OCI-LY3 (cell line): ENCODE measurements at regions not wholly inside any gene's neighbourhood (a gene's known extent, or its start where the extent isn't known, plus 50 kb on each side); places are given as distances from the start of the nearest gene placed in this dataset.

ENCODE experiments used
- H2AFZ ChIP-seq: fragments of 200-600, 300-600 bp; shearing (Covaris generic); 2 replicates; pipeline ENCODE4 v1.6.0; 2014; ENCODE audit warnings: antibody characterized with exemption, low read depth, low read length
- H3K27ac ChIP-seq: fragments of 200-600, 300-600 bp; sonication (generic); 2 replicates; pipeline ENCODE4 v1.5.1; 2014; ENCODE audit warnings: mild to moderate bottlenecking, low read length, moderate library complexity, mixed read lengths
- H3K27me3 ChIP-seq: fragments of 200-600, 300-600 bp; sonication (generic); 2 replicates; pipeline ENCODE4 v1.6.1; 2014; ENCODE audit warnings: low read depth, low read length, mixed read lengths
- H3K36me3 ChIP-seq: fragments of 200-600, 300-600 bp; sonication (generic); replicated peaks from 2 replicates; pipeline ENCODE3; 2014; ENCODE audit warnings: low read depth, low read length, mixed read lengths
- H3K4me1 ChIP-seq: fragments of 300-600, 200-600 bp; sonication (generic); 2 replicates; pipeline ENCODE4 v1.6.1; 2014; ENCODE audit warnings: low read length, mixed read lengths
- H3K4me2 ChIP-seq: fragments of 200-600, 300-600 bp; sonication (generic); 2 replicates; pipeline ENCODE4 v1.6.1; 2014; ENCODE audit warnings: low read length, mixed read lengths
- H3K4me3 ChIP-seq: fragments of 300-600, 200-600 bp; sonication (generic); 2 replicates; pipeline ENCODE4 v1.5.1; 2014; ENCODE audit warnings: antibody characterized with exemption, mild to moderate bottlenecking, low read length, moderate library complexity
- H3K79me2 ChIP-seq: fragments of 300-600, 200-600 bp; shearing (Covaris generic); 2 replicates; pipeline ENCODE4 v1.6.1; 2014; ENCODE audit warnings: mild to moderate bottlenecking, low read length, mixed read lengths
- H3K9ac ChIP-seq: fragments of 300-600, 200-600 bp; shearing (Covaris generic); 2 replicates; pipeline ENCODE4 v1.6.0; 2014; ENCODE audit warnings: mild to moderate bottlenecking, low read length, moderate library complexity
- H3K9me3 ChIP-seq: fragments of 200-600, 300-600 bp; shearing (Covaris generic); 2 replicates; pipeline ENCODE4 v1.6.1; 2014; ENCODE audit warnings: low read length, mixed read lengths; ENCODE audit not compliant: insufficient read depth
- H4K20me1 ChIP-seq: fragments of 200-600, 300-600 bp; sonication (generic); 2 replicates; pipeline ENCODE4 v1.6.1; 2016; ENCODE audit warnings: low read length, mixed read lengths; ENCODE audit not compliant: insufficient read depth
- EZH2phosphoT487 ChIP-seq: fragments of 200-600 bp; shearing (Covaris generic); IDR thresholded peaks from 2 replicates; pipeline ENCODE4 v1.6.1; 2018; ENCODE audit warnings: antibody characterized with exemption, mixed run types, low read depth
- TF ChIP-seq, protein P1 (sequence below): fragments of 200-600, 300-600 bp; sonication (generic); IDR thresholded peaks from 2 replicates; pipeline ENCODE4 v1.5.1; 2014; ENCODE audit warnings: antibody characterized with exemption, low read length, low read depth

GRCh38 chr2:67660871-67661270, 263.7 kb downstream of the ETAA1 start:
- H3K4me1 ChIP-seq = no peaks in the 10 kb centered on the region
- H3K79me2 ChIP-seq = no peaks in the 10 kb centered on the region
- H3K4me3 ChIP-seq = no peak overlapping the region
- H3K9ac ChIP-seq = no peak overlapping the region
- H3K9me3 ChIP-seq = no peaks in the 10 kb centered on the region
- no peaks in the 10 kb centered on the region for H4K20me1 ChIP-seq
- no peak overlapping the region for H3K27ac ChIP-seq
- TF ChIP-seq, protein P1, sequence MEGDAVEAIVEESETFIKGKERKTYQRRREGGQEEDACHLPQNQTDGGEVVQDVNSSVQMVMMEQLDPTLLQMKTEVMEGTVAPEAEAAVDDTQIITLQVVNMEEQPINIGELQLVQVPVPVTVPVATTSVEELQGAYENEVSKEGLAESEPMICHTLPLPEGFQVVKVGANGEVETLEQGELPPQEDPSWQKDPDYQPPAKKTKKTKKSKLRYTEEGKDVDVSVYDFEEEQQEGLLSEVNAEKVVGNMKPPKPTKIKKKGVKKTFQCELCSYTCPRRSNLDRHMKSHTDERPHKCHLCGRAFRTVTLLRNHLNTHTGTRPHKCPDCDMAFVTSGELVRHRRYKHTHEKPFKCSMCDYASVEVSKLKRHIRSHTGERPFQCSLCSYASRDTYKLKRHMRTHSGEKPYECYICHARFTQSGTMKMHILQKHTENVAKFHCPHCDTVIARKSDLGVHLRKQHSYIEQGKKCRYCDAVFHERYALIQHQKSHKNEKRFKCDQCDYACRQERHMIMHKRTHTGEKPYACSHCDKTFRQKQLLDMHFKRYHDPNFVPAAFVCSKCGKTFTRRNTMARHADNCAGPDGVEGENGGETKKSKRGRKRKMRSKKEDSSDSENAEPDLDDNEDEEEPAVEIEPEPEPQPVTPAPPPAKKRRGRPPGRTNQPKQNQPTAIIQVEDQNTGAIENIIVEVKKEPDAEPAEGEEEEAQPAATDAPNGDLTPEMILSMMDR = no peak
- no peak for TF ChIP-seq EZH2phosphoT487
- no peaks in the 10 kb centered on the region for H3K36me3 ChIP-seq
- H3K27me3 ChIP-seq = peaks cover 13% of the 10 kb centered on the region; the same call in 1 of the 2 replicates
- no peak overlapping the region for H3K4me2 ChIP-seq
- H2AFZ ChIP-seq = no peak overlapping the region

DNA sequence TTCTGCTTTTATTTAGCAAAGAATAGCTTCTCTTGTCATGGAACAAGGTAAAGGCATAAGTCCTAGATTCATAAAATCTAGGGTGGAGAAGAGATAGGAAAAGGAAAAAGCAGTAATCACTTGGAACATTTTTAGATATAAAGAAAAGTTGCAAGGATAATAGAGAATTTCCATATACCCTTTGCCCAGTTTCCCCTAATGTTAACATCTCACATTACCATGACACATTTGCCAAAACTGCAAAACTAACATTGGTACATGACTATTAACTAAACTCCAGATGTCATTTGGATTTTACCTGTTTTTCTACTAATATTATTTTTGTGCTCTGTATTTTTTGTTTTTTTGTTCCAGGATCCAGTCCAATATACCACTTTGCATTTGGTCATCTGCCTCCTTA, 265.1 kb downstream of the ETAA1 start:
- Histone ChIP-seq H3K4me3 (no peak overlapping the region), H3K9ac (no peak overlapping the region), H3K9me3 (no peaks in the 10 kb centered on the region), H3K79me2 (no peaks in the 10 kb centered on the region), H3K4me2 (no peak overlapping the region), H2AFZ (no peak overlapping the region), H3K27ac (no peak overlapping the region), H4K20me1 (no peaks in the 10 kb centered on the region), H3K36me3 (no peaks in the 10 kb centered on the region), H3K27me3 (peaks cover 14% of the 10 kb centered on the region), H3K4me1 (no peaks in the 10 kb centered on the region)
- TF ChIP-seq, protein P1 = no peak
- TF ChIP-seq EZH2phosphoT487 = no peak

GRCh38 chr2:67663776-67664175, 266.6 kb downstream of the ETAA1 start:
- Histone ChIP-seq H3K79me2 (no peaks in the 10 kb centered on the region), H3K9me3 (no peaks in the 10 kb centered on the region), H3K27me3 (peaks cover 27% of the 10 kb centered on the region), H3K4me3 (no peak overlapping the region), H4K20me1 (no peaks in the 10 kb centered on the region), H3K27ac (no peak overlapping the region), H2AFZ (no peak overlapping the region), H3K9ac (no peak overlapping the region), H3K4me2 (no peak overlapping the region), H3K4me1 (no peaks in the 10 kb centered on the region), H3K36me3 (no peaks in the 10 kb centered on the region)
- no peak for TF ChIP-seq EZH2phosphoT487
- TF ChIP-seq, protein P1 = no peak

- Histone ChIP-seq H3K4me2 (no peak overlapping the region), H3K79me2 (no peaks in the 10 kb centered on the region), H4K20me1 (0 out of 2 replicates have a peak, but pooled peaks cover 5% of the 10 kb centered on the region), H3K27me3 (peaks cover 36% of the 10 kb centered on the region), H2AFZ (no peak overlapping the region), H3K36me3 (no peaks in the 10 kb centered on the region), H3K4me3 (no peak overlapping the region), H3K9ac (no peak overlapping the region), H3K4me1 (peaks cover 7% of the 10 kb centered on the region), H3K27ac (no peak overlapping the region), H3K9me3 (no peaks in the 10 kb centered on the region)
- TF ChIP-seq, protein P1 = no peak
- TF ChIP-seq EZH2phosphoT487 = no peak
Observed at GRCh38 chr2:67666386-67667053, 269.4 kb downstream of the ETAA1 start.
